Pons (tissue), 1 donor: ENCODE measurements at regions not wholly inside any gene's neighbourhood (a gene's known extent, or its start where the extent isn't known, plus 50 kb on each side); places are given as distances from the start of the nearest gene placed in this dataset.

Experiments
- DNase-seq: peaks from one replicate; pipeline ENCODE4 v3.0.0-alpha.2; 2016; ENCODE audit warnings: low spot score

- no peak for DNase-seq
Observed at GRCh38 chrX:13903405-13903804, 86.5 kb upstream of the GPM6B start.

DNA sequence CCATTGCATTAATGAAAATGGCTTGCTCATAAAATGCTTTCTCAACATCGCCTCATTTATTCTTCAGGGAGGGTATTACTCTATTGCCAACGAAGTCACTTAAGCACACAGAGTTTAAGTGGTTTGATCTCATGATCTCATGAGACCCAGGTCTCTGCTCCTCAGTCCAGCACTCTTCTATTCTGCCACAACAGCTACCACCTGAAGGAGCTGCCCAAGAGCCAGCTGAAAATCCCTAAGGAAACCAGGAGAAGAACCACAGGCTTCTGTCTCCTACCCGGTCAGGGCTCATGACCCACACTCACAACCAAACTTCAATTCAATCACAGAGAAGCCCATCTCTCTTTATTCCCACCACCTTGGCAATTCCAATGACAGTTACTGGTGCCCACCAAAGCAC is 85.5 kb upstream of the GPM6B start:
- no peak for DNase-seq

- no peak for DNase-seq
Observed at GRCh38 chrX:13901354-13901753, 84.5 kb upstream of the GPM6B start.

- DNase-seq: no peak
Observed at GRCh38 chrX:13900351-13900750, 83.5 kb upstream of the GPM6B start.

DNA sequence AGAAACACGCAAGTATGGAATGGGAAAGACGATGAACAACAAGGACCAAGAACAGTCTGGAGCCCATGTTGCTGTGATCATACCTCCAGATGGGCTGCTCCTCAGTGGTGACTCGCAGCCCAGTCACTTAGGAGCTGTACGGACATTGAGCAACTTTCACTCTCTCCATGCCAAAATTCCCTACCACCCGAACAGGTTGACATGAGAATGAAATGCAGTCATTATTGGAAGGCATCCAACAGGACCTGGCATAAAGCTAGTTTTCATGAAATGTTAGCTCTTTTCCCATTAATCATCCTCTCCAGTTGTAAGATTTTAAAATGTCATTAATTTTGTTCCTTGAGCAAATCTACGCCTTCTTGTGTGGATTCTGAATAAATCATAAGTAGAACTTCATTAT is 82.7 kb upstream of the GPM6B start:
- no peak for DNase-seq

- DNase-seq: no peak
Observed at GRCh38 chrX:13898603-13899002, 81.7 kb upstream of the GPM6B start.

- peak; percentile 77 for DNase-seq
Observed at GRCh38 chrX:13898083-13898482, 81.2 kb upstream of the GPM6B start.

- no peak for DNase-seq
Observed at GRCh38 chrX:13897566-13897965, 80.7 kb upstream of the GPM6B start.

- DNase-seq: no peak
Observed at GRCh38 chrX:13894888-13895565, 78.1 kb upstream of the GPM6B start.

DNA sequence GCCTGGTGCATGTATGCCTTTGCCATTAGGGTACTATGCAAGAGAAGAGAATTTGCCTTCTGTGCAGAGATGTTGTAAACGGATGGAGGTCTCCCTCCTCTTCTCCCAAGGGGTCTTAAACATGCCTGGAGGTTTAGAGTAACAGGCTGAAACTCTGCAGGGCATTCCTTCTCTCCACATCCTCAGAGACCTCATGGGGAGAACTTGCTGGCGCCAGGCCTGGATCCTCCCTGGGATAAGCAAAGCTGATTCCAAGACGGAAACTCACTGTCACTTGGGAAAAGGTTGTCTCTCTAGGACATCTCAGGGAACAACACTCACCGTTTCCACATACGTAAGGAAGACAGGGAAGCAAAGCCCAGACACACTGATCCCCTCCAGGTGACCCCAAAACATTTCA is 76.9 kb upstream of the GPM6B start:
- DNase-seq: no peak

GRCh38 chrX:13892856-13893255 is 76.0 kb upstream of the GPM6B start:
- no peak for DNase-seq

DNA sequence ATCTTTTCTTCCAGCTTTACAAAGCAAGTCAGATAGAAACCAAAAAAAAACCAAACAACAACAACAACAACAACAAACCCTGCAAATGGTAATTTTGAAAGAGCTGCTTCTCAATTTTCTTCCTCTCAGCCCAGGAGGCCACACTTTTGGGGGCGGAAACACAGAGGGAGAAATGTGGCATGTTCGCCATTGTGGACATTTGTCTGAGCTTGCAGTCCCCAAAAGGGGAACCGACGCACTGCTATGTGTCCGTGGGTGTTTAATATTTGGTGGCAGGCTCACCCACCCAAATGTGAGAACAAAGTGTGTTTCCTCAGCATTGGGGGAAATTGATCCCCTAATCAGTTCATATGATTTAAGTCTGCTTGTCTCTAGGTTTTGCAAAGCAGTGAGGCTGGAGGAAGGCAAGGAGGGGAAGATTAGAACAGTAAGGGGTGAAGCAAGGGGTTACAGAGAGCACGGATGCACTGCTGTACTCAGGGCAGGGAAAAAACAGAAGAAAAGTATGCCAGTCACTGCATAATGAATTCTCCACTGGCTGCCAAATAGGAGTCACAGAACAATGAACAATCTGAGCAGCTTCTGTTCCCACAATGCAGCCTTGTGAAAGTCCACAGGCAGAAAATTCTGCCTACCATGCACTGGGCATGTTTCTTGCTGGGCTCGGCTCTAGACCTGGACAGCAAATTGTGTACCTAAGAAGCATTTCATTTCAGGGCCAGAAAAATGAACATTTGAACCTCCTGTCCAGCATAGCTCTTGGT is 74.7 kb upstream of the GPM6B start:
- DNase-seq: peak; percentile 93

DNA sequence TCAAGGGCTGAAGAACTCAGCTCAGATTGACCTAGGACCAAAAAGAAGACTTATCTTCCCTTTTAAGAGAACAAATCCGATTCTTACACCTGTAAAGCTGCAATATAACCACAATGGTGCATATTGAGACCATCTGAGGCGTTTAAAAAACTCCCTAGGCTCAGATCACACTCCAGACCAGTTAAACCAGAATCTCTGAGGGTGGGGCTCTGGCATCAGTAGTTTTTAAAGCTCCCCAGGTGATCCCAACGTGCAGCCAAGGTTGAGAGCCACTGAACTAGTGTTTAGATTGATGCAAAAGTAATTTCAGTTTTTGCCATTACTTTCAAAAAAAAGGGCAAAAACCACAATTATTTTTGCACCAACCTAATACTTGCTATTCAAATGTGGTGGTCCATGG is 73.9 kb upstream of the GPM6B start:
- no peak for DNase-seq

- DNase-seq: peak; percentile 90
Observed at GRCh38 chrX:13888284-13888683, 71.4 kb upstream of the GPM6B start.

DNA sequence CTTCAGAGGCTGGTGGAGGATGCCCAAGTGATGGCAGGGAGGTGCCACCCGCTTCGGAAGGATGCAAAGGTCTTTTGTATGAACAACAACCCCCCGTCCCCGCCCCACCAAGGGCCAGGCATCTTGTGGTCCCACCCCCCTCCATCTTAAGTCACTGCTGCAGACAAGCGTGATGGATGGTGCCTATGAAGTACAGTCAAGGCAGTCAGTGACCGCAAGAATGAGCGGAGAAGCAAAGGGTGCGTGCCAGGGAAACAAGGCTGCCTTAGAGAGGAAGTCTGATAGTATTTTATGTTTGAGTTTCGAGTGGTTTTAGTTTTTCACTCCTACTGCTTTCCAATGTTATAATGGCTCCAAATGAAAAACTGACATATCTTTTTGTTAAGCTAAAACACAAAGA is 68.7 kb upstream of the GPM6B start:
- no peak for DNase-seq

DNA sequence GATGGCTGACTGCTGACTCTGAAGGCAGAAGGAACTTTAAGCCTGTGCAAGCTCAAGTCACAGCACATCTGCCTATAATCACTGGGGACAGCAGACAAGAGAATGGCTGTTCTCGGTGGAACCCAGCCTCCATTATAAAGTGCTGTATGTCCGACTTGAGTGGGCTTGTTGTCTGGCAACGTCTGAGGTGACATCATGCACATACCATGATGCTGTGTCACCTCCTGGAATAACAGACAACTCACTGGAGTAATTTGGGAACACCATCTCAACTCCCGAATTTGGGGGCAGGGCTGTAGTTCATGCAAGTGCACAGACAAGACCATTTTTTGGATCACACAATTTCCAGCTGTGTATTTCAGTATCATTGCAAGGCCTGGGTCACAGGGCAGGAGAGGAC is 59.8 kb upstream of the GPM6B start:
- DNase-seq: no peak

DNA sequence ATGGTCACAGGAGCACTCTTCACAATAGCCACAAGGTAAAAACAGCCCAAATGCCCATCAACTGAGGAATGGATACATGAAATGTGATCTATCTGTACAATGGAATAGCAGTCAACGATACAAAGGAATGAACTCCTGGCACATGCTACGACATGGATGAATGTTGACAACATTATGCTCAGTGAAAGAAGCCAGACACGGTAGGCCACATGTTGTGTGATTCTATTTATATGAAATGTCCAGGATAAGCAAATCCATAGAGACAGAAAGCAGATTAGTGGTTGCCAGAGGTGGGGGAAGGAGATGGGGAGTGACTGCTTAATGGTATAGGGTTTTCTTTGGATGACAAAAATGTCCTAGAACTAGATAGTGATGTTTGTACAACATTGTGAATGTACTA is 58.7 kb upstream of the GPM6B start:
- no peak for DNase-seq

- no peak for DNase-seq
Observed at GRCh38 chrX:13868591-13868990, 51.7 kb upstream of the GPM6B start.
